CD4-positive, alpha-beta T cell treated with Interleukin-12 subunit alpha and Interleukin-12 subunit beta, for 1 hour (primary cell): ENCODE measurements at regions not wholly inside any gene's neighbourhood (a gene's known extent, or its start where the extent isn't known, plus 50 kb on each side); places are given as distances from the start of the nearest gene placed in this dataset.

Source experiments
- DNase-seq: peaks from one replicate; pipeline ENCODE4 v3.0.0-alpha.2; 2020

GRCh38 chr5:125409234-125409860, 662.9 kb upstream of the ZNF608 start:
- no peak for DNase-seq

- no peak for DNase-seq
These were observed 663.6 kb upstream of the ZNF608 start for GRCh38 chr5:125409861-125410536.

- DNase-seq, result no peak
These were observed 664.2 kb upstream of the ZNF608 start for GRCh38 chr5:125410537-125411070.

- no peak for DNase-seq
These were observed 664.8 kb upstream of the ZNF608 start for GRCh38 chr5:125411071-125411743.

GRCh38 chr5:125411744-125412560, 665.5 kb upstream of the ZNF608 start:
- DNase-seq, result no peak

GRCh38 chr5:125412561-125413495, 666.4 kb upstream of the ZNF608 start:
- no peak for DNase-seq

GRCh38 chr5:125413496-125414274, 667.2 kb upstream of the ZNF608 start:
- no peak for DNase-seq

- DNase-seq, result no peak
These were observed 668.7 kb upstream of the ZNF608 start for GRCh38 chr5:125415126-125415525.

- DNase-seq, result no peak
These were observed 669.6 kb upstream of the ZNF608 start for GRCh38 chr5:125416055-125416454.

- DNase-seq, result no peak
These were observed 674.6 kb upstream of the ZNF608 start for GRCh38 chr5:125421006-125421405.

- no peak for DNase-seq
These were observed 675.9 kb upstream of the ZNF608 start for GRCh38 chr5:125422342-125422741.

GRCh38 chr5:125424402-125425141, 678.1 kb upstream of the ZNF608 start:
- no peak for DNase-seq

GRCh38 chr5:125429498-125429897, 683.1 kb upstream of the ZNF608 start:
- no peak for DNase-seq

GRCh38 chr5:125433457-125433856, 687.0 kb upstream of the ZNF608 start:
- no peak for DNase-seq

GRCh38 chr5:125439243-125439642, 692.8 kb upstream of the ZNF608 start:
- DNase-seq, result no peak

GRCh38 chr5:125440905-125441304, 694.5 kb upstream of the ZNF608 start:
- no peak for DNase-seq

GRCh38 chr5:125446986-125447385, 700.5 kb upstream of the ZNF608 start:
- DNase-seq, result no peak

GRCh38 chr5:125450771-125451170, 704.3 kb upstream of the ZNF608 start:
- no peak for DNase-seq

- DNase-seq, result no peak
These were observed 705.2 kb upstream of the ZNF608 start for GRCh38 chr5:125451622-125452021.

GRCh38 chr5:125452991-125453390, 706.6 kb upstream of the ZNF608 start:
- DNase-seq, result no peak
